PC-9 (cell line): ENCODE measurements at regions not wholly inside any gene's neighbourhood (a gene's known extent, or its start where the extent isn't known, plus 50 kb on each side); places are given as distances from the start of the nearest gene placed in this dataset.

Source experiments
- EZH2 ChIP-seq: fragments of 200-600 bp; sonication (generic); IDR thresholded peaks from 2 replicates; pipeline ENCODE4 v1.8.0; 2017; ENCODE audit warnings: antibody characterized with exemption, low read depth
- TF ChIP-seq, protein P1 (sequence below): fragments of 200-600 bp; sonication (generic); conservative IDR thresholded peaks from 2 replicates; pipeline ENCODE4 v1.6.1; 2017; ENCODE audit warnings: mixed run types, antibody characterized with exemption, mild to moderate bottlenecking, moderate library complexity

DNA sequence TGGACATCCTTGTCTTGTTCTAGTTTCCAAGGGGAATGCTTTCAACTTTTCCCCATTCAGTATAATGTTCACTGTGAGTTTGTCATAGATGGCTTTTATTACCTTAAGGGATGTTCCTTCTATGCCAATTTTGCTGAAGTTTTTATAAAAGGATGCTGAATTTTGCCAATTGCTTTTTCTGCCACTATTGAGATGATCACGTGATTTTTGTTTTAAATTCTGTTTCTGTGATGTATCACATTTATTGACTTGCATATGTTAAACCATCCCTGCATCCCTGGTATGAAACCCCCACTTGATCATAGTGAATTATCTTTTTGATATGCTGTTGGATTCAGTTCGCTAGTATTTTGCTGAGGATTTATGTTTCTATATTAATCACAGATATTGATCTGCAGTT is 130.6 kb upstream of the TAB2 start:
- TF ChIP-seq, protein P1, sequence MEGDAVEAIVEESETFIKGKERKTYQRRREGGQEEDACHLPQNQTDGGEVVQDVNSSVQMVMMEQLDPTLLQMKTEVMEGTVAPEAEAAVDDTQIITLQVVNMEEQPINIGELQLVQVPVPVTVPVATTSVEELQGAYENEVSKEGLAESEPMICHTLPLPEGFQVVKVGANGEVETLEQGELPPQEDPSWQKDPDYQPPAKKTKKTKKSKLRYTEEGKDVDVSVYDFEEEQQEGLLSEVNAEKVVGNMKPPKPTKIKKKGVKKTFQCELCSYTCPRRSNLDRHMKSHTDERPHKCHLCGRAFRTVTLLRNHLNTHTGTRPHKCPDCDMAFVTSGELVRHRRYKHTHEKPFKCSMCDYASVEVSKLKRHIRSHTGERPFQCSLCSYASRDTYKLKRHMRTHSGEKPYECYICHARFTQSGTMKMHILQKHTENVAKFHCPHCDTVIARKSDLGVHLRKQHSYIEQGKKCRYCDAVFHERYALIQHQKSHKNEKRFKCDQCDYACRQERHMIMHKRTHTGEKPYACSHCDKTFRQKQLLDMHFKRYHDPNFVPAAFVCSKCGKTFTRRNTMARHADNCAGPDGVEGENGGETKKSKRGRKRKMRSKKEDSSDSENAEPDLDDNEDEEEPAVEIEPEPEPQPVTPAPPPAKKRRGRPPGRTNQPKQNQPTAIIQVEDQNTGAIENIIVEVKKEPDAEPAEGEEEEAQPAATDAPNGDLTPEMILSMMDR: no peak
- no peak for TF ChIP-seq EZH2
